Right atrium auricular region (tissue), 2 donors: ENCODE measurements at regions not wholly inside any gene's neighbourhood (a gene's known extent, or its start where the extent isn't known, plus 50 kb on each side); places are given as distances from the start of the nearest gene placed in this dataset.

Source experiments
- DNase-seq: peaks from one replicate; pipeline ENCODE4 v3.0.0-alpha.2; 2019; ENCODE audit warnings: low spot score
- H3K27ac ChIP-seq, 2 donors: fragments of 200-600 bp; sonication (generic); 1 replicate in 1 of 2; 2 replicates in 1 of 2; pipeline ENCODE4 v1.5.1; 2016 to 2019
- H3K27me3 ChIP-seq, 2 donors: fragments of 200-600 bp; sonication (generic); one replicate each; pipeline versions ENCODE4 v1.5.1 to v1.6.0; 2017 to 2019
- H3K36me3 ChIP-seq: fragments of 200-600 bp; sonication (generic); one replicate; pipeline ENCODE4 v1.5.1; 2016
- H3K4me1 ChIP-seq, 2 donors: fragments of 200-600 bp; sonication (generic); one replicate each; pipeline versions ENCODE4 v1.5.1 to v1.6.0; 2017 to 2019
- H3K4me3 ChIP-seq, 2 donors: fragments of 200-600 bp; sonication (generic); 1 replicate in 1 of 2; 2 replicates in 1 of 2; pipeline ENCODE4 v1.5.1; 2017 to 2019; ENCODE audit warnings: mild to moderate bottlenecking in 1 of 2, moderate library complexity in 1 of 2
- H3K9me3 ChIP-seq, 2 donors: fragments of 200-600 bp; sonication (generic); one replicate each; pipeline ENCODE4 v1.5.1; 2019
- TF ChIP-seq, protein P1 (sequence below), 2 donors: fragments of 200-600 bp; sonication (generic); IDR thresholded peaks; one replicate each; pipeline ENCODE4 v1.5.1; 2019; ENCODE audit warnings: antibody characterized with exemption in 2 of 2

GRCh38 chr6:149166747-149167146 lies 150.8 kb upstream of the TAB2 start:
- TF ChIP-seq, protein P1, sequence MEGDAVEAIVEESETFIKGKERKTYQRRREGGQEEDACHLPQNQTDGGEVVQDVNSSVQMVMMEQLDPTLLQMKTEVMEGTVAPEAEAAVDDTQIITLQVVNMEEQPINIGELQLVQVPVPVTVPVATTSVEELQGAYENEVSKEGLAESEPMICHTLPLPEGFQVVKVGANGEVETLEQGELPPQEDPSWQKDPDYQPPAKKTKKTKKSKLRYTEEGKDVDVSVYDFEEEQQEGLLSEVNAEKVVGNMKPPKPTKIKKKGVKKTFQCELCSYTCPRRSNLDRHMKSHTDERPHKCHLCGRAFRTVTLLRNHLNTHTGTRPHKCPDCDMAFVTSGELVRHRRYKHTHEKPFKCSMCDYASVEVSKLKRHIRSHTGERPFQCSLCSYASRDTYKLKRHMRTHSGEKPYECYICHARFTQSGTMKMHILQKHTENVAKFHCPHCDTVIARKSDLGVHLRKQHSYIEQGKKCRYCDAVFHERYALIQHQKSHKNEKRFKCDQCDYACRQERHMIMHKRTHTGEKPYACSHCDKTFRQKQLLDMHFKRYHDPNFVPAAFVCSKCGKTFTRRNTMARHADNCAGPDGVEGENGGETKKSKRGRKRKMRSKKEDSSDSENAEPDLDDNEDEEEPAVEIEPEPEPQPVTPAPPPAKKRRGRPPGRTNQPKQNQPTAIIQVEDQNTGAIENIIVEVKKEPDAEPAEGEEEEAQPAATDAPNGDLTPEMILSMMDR (IDR thresholded peaks at IDR 0.05): no peak
- Histone ChIP-seq H3K27ac (no peak overlapping the region), H3K4me3 (no peak overlapping the region), H3K36me3 (no peaks in the 10 kb centered on the region), H3K27me3 (no peaks in the 10 kb centered on the region), H3K9me3 (no peaks in the 10 kb centered on the region), H3K4me1 (no peaks in the 10 kb centered on the region)
- DNase-seq: no peak

DNA sequence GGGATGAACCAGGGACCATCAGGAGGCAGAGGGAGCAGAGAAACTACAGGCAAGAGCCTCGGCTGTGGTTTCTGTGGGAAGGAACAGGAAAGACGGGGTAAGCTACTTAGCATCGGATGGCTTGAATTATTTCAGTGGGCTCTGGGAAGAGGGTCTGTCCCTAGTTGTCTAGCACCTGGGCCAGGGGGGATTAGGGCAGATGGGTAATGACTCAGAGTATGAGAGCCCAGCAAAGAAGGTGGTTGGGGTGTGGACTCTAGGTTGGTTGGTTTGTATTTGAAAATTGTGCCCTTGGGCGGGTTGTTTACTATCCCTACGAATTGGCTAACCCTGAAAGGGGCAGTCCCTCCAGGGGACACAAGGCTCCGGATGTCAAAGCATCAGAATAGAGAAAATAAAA lies 148.5 kb upstream of the TAB2 start:
- H3K36me3 ChIP-seq: no peaks in the 10 kb centered on the region
- no peaks in the 10 kb centered on the region for H3K9me3 ChIP-seq
- H3K4me3 ChIP-seq: no peak overlapping the region
- H3K4me1 ChIP-seq: no peaks in the 10 kb centered on the region
- H3K27ac ChIP-seq: no peak overlapping the region
- TF ChIP-seq, protein P1 (IDR thresholded peaks at IDR 0.05): no peak
- no peak for DNase-seq
- no peaks in the 10 kb centered on the region for H3K27me3 ChIP-seq

GRCh38 chr6:149169761-149170511 lies 147.6 kb upstream of the TAB2 start:
- Histone ChIP-seq H3K27ac (peak overlapping the region in 1 of 2 donors; percentile 56), H3K9me3 (no peaks in the 10 kb centered on the region), H3K4me1 (no peaks in the 10 kb centered on the region), H3K27me3 (no peaks in the 10 kb centered on the region), H3K4me3 (no peak overlapping the region), H3K36me3 (no peaks in the 10 kb centered on the region)
- no peak for DNase-seq
- TF ChIP-seq, protein P1 (IDR thresholded peaks at IDR 0.05): no peak

- Histone ChIP-seq H3K4me1 (no peaks in the 10 kb centered on the region), H3K36me3 (no peaks in the 10 kb centered on the region), H3K4me3 (no peak overlapping the region), H3K27me3 (no peaks in the 10 kb centered on the region), H3K9me3 (no peaks in the 10 kb centered on the region), H3K27ac (peak overlapping the region; percentile 13 to 56)
- DNase-seq: no peak
- TF ChIP-seq, protein P1 (IDR thresholded peaks at IDR 0.05): no peak
These were observed 146.7 kb upstream of the TAB2 start for GRCh38 chr6:149170564-149171452.

DNA sequence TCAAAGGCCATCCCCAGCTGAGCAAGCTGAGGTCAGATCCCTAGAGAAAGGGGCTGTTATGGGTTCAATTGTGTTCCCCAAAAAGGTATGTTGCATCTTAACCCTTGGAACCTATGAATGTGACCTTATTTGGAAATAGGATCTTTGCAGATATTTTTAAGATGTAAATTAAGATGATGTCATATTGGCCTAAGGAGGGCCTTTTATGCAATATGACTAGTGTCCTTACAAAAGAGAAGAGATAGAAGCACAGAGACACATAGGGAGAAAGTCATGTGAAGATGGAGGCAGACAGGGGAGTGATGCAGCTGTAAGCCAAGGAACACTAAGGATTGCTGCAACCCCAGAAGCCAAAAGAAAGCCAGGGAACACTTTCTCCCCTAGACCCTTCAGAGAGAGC lies 144.3 kb upstream of the TAB2 start:
- Histone ChIP-seq H3K36me3 (no peaks in the 10 kb centered on the region), H3K4me1 (no peaks in the 10 kb centered on the region), H3K27ac (no peak overlapping the region), H3K27me3 (no peaks in the 10 kb centered on the region), H3K4me3 (no peak overlapping the region), H3K9me3 (peaks cover 0 to 4% of the 10 kb centered on the region in 2 donors)
- no peak for DNase-seq
- TF ChIP-seq, protein P1 (IDR thresholded peaks at IDR 0.05): no peak
